ENCODE measurements at regions not wholly inside any gene's neighbourhood (a gene's known extent, or its start where the extent isn't known, plus 50 kb on each side); places are given as distances from the start of the nearest gene placed in this dataset.

- Histone ChIP-seq H3K4me3 (no peak overlapping the region), H3K4me1 (no peaks in the 10 kb centered on the region), H3K27ac (no peak overlapping the region), H3K9me3 (no peaks in the 10 kb centered on the region), H3K27me3 (ENCODE audit: low read depth) (peaks cover 34% of the 10 kb centered on the region), H3K36me3 (no peaks in the 10 kb centered on the region)
- TF ChIP-seq CTCF (IDR thresholded peaks at IDR 0.05), result no peak
- DNase-seq (no peak), ATAC-seq (no peak)
- intact Hi-C loops (cut with DNase I), result no loop called here
Observed at GRCh38 chr20:58153121-58153520, 75.3 kb downstream of the ANKRD60 start.

- TF ChIP-seq CTCF (IDR thresholded peaks at IDR 0.05), result no peak
- H3K36me3 ChIP-seq, result no peaks in the 10 kb centered on the region
- H3K9me3 ChIP-seq, result no peaks in the 10 kb centered on the region
- intact Hi-C loops (cut with DNase I), result no loop called here
- ATAC-seq, result no peak
- H3K27ac ChIP-seq, result no peak overlapping the region
- peaks cover 35% of the 10 kb centered on the region for H3K27me3 ChIP-seq (ENCODE audit: low read depth)
- no peak overlapping the region for H3K4me3 ChIP-seq
- no peaks in the 10 kb centered on the region for H3K4me1 ChIP-seq
- peak; percentile 63 for DNase-seq
Observed at GRCh38 chr20:58150772-58151171, 77.7 kb downstream of the ANKRD60 start.

GRCh38 chr20:58149437-58150091 lies 78.9 kb downstream of the ANKRD60 start:
- intact Hi-C loops (cut with DNase I), result no loop called here

GRCh38 chr20:58148891-58149290 lies 79.6 kb downstream of the ANKRD60 start:
- H3K4me3 ChIP-seq, result no peak overlapping the region
- no peak for ATAC-seq
- no peak for DNase-seq
- no peaks in the 10 kb centered on the region for H3K9me3 ChIP-seq
- no peak for TF ChIP-seq CTCF (IDR thresholded peaks at IDR 0.05)
- no peaks in the 10 kb centered on the region for H3K4me1 ChIP-seq
- H3K27me3 ChIP-seq (ENCODE audit: low read depth), result peaks cover 35% of the 10 kb centered on the region
- intact Hi-C loops (cut with DNase I), result no loop called here
- H3K36me3 ChIP-seq, result no peaks in the 10 kb centered on the region
- H3K27ac ChIP-seq, result no peak overlapping the region

More at GRCh38 chr20:58149437-58150091, 78.9 kb downstream of the ANKRD60 start:
- Histone ChIP-seq H3K9me3 (no peaks in the 10 kb centered on the region), H3K36me3 (no peaks in the 10 kb centered on the region), H3K4me3 (no peak overlapping the region), H3K4me1 (no peaks in the 10 kb centered on the region), H3K27me3 (ENCODE audit: low read depth) (peaks cover 35% of the 10 kb centered on the region), H3K27ac (no peak overlapping the region)
- no peak for TF ChIP-seq CTCF (IDR thresholded peaks at IDR 0.05)
- ATAC-seq (no peak), DNase-seq (no peak)

GRCh38 chr20:58147628-58148370 lies 80.7 kb downstream of the ANKRD60 start:
- Histone ChIP-seq H3K27ac (no peak overlapping the region), H3K4me1 (no peaks in the 10 kb centered on the region), H3K4me3 (no peak overlapping the region), H3K9me3 (no peaks in the 10 kb centered on the region), H3K27me3 (ENCODE audit: low read depth) (peaks cover 32% of the 10 kb centered on the region), H3K36me3 (no peaks in the 10 kb centered on the region)
- TF ChIP-seq CTCF (IDR thresholded peaks at IDR 0.05), result no peak
- DNase-seq (no peak), ATAC-seq (no peak)
- intact Hi-C loops (cut with DNase I), result no loop called here
